Left ventricle myocardium inferior (tissue), 1 donor: ENCODE measurements at regions not wholly inside any gene's neighbourhood (a gene's known extent, or its start where the extent isn't known, plus 50 kb on each side); places are given as distances from the start of the nearest gene placed in this dataset.
"Not testable (repeated sequence)": the region's sequence is repeated elsewhere in the genome, so short reads cannot be mapped to it uniquely, and the experiment has no call there.

Source experiments
- DNase-seq: peaks from one replicate; pipeline ENCODE4 v3.0.0-alpha.2; 2020
- H3K27ac ChIP-seq: fragments of 200-600 bp; replicated peaks from 2 replicates; pipeline ENCODE4 v1.8.0; 2021
- H3K27me3 ChIP-seq: fragments of 200-600 bp; 2 replicates; pipeline ENCODE4 v1.8.0; 2021; ENCODE audit warnings: low read depth
- H3K36me3 ChIP-seq: fragments of 200-600 bp; 2 replicates; pipeline ENCODE4 v1.8.0; 2021
- H3K4me1 ChIP-seq: fragments of 200-600 bp; 2 replicates; pipeline ENCODE4 v1.8.0; 2021
- H3K4me3 ChIP-seq: fragments of 200-600 bp; 2 replicates; pipeline ENCODE4 v1.8.0; 2021; ENCODE audit warnings: mild to moderate bottlenecking, moderate library complexity
- H3K9me3 ChIP-seq: fragments of 200-600 bp; replicated peaks from 2 replicates; pipeline ENCODE4 v1.8.0; 2021
- CTCF ChIP-seq: fragments of 200-600 bp; IDR thresholded peaks from 2 replicates; pipeline ENCODE4 v1.8.0; 2021; ENCODE audit warnings: antibody characterized with exemption, mild to moderate bottlenecking, borderline replicate concordance
- intact Hi-C: fragments of 100-400 bp; cut with micrococcal nuclease; formaldehyde crosslinking; loops from one replicate; pipeline ENCODE4 v1.11.0; 2022
- donor health status: DM: no; HTN: yes; CAD: no; lungs with severe emphysema.

GRCh38 chr20:29119141-29119540, 2138.3 kb upstream of the DEFB115 start:
- intact Hi-C loops, result no loop called here
- Histone ChIP-seq H3K4me1 (no peaks in the 10 kb centered on the region), H3K27ac (no peak overlapping the region), H3K36me3 (no peaks in the 10 kb centered on the region), H3K27me3 (no peaks in the 10 kb centered on the region), H3K4me3 (no peak overlapping the region), H3K9me3 (peaks cover 15% of the 10 kb centered on the region)
- TF ChIP-seq CTCF, result no peak
- no peak for DNase-seq

GRCh38 chr20:29119684-29120083, 2137.8 kb upstream of the DEFB115 start:
- H3K27me3 ChIP-seq, intact Hi-C loops: not testable (repeated sequence)

GRCh38 chr20:29120088-29120487, 2137.4 kb upstream of the DEFB115 start:
- H3K27me3 ChIP-seq, DNase-seq, H3K27ac ChIP-seq, H3K36me3 ChIP-seq, H3K4me3 ChIP-seq, intact Hi-C loops, H3K4me1 ChIP-seq: not testable (repeated sequence)
- H3K9me3 ChIP-seq, result peaks cover 11% of the 10 kb centered on the region

More at GRCh38 chr20:29119684-29120083, 2137.8 kb upstream of the DEFB115 start:
- not testable (repeated sequence) for H3K36me3 ChIP-seq, H3K4me3 ChIP-seq, H3K4me1 ChIP-seq, DNase-seq, H3K27ac ChIP-seq
- peaks cover 11% of the 10 kb centered on the region for H3K9me3 ChIP-seq

- H3K27ac ChIP-seq, H3K4me1 ChIP-seq, H3K36me3 ChIP-seq, intact Hi-C loops, DNase-seq, H3K27me3 ChIP-seq, H3K4me3 ChIP-seq: not testable (repeated sequence)
- peaks cover 11% of the 10 kb centered on the region for H3K9me3 ChIP-seq
These were observed 2136.9 kb upstream of the DEFB115 start for GRCh38 chr20:29120575-29120974.

- H3K9me3 ChIP-seq, H3K4me1 ChIP-seq, intact Hi-C loops, H3K36me3 ChIP-seq, H3K27me3 ChIP-seq, H3K4me3 ChIP-seq, DNase-seq, H3K27ac ChIP-seq: not testable (repeated sequence)
These were observed 2134.7 kb upstream of the DEFB115 start for GRCh38 chr20:29122784-29123183.

GRCh38 chr20:29123861-29124260, 2133.6 kb upstream of the DEFB115 start:
- DNase-seq, result no peak
- Histone ChIP-seq H3K9me3 (peaks cover 7% of the 10 kb centered on the region), H3K4me3 (no peak overlapping the region), H3K27me3 (no peaks in the 10 kb centered on the region), H3K4me1 (no peaks in the 10 kb centered on the region), H3K36me3 (no peaks in the 10 kb centered on the region), H3K27ac (no peak overlapping the region)
- TF ChIP-seq CTCF, result no peak
- intact Hi-C loops, result no loop called here
